Natural killer cell treated with Interleukin-12 subunit alpha and Interleukin-12 subunit beta and Interleukin-15 and Interleukin-18, amount 100 ng/mL, for 72 hours (primary cell): ENCODE measurements at regions not wholly inside any gene's neighbourhood (a gene's known extent, or its start where the extent isn't known, plus 50 kb on each side); places are given as distances from the start of the nearest gene placed in this dataset.
A peak's percentile ranks its signal among the peaks of the same experiment; 100 is the strongest.
"Not testable (repeated sequence)": the region's sequence is repeated elsewhere in the genome, so short reads cannot be mapped to it uniquely, and the experiment has no call there.

ENCODE experiments used
- ATAC-seq, 2 donors: fragments of 150-1000 bp; cut with Tn5 transposase in 1 of 2; sonication (Bioruptor Pico), chemical (Tn5 transposase) in 1 of 2; 2 replicates each; pipeline ENCODE4 v1.10.0; 2021
- DNase-seq: peaks from one replicate; pipeline ENCODE4 v3.0.0; 2022; ENCODE audit warnings: low spot score
- H3K27ac Mint-ChIP-seq, 2 donors: 1 replicate in 1 of 2; 2 replicates in 1 of 2; pipeline ENCODE4 v1.8.0; 2022; ENCODE audit warnings: mixed read lengths in 2 of 2, mild to moderate bottlenecking in 1 of 2, moderate library complexity in 1 of 2
- H3K27me3 Mint-ChIP-seq, 2 donors: 1 replicate in 1 of 2; 2 replicates in 1 of 2; pipeline ENCODE4 v1.8.0; 2022; ENCODE audit warnings: mixed read lengths in 2 of 2
- H3K36me3 Mint-ChIP-seq: one replicate; pipeline ENCODE4 v1.8.0; 2022; ENCODE audit warnings: mixed read lengths
- H3K4me1 Mint-ChIP-seq, 2 donors: 1 replicate in 1 of 2; 2 replicates in 1 of 2; pipeline ENCODE4 v1.8.0; 2022; ENCODE audit warnings: low read depth in 2 of 2, mixed read lengths in 2 of 2, mild to moderate bottlenecking in 1 of 2
- H3K4me3 Mint-ChIP-seq: one replicate; pipeline ENCODE4 v1.8.0; 2022; ENCODE audit warnings: mixed read lengths
- H3K9me3 Mint-ChIP-seq: 2 replicates; pipeline ENCODE4 v1.8.0; 2022; ENCODE audit warnings: mixed read lengths

DNA sequence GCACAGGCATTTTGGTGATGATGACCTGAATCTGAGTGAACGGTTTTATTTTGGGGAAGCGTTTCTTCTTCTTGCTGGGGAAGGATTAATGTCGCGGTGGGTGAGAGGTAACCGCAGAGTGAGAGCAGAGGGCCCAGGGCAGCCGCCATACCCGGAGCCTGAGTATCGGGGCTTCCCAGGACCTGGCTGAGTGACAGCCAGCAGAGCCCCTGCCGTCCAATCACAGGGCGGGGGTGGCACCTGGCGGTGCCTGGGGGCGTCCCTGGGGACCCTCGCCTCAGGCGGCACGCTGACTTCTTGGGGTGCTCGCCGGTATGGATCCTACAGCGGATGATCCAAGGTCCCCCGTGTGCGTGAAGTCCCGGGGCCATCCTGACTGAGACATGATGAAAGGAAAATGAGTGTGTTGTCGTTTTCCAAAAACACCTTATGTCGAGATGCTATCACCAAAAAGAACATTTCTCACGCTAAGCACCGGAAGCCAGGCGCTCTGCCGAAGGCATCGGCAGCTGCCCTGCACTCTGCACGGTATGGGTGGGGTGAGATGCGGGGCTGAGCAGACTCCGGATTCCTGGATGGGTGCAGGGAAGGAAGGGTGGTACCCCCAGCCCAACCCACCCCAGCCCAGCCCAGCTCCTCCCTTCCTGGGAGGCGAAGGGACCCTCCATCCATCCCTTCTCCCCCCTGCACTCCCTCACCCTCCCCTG is 227.9 kb upstream of the SHH start:
- ATAC-seq (no peak), DNase-seq (no peak)
- Mint-ChIP-seq H3K36me3 (no peaks in the 10 kb centered on the region), H3K9me3 (no peaks in the 10 kb centered on the region), H3K4me1 (no peaks in the 10 kb centered on the region), H3K4me3 (no peak overlapping the region), H3K27ac (no peak overlapping the region), H3K27me3 (peaks cover 0 to 3% of the 10 kb centered on the region in 2 donors)

DNA sequence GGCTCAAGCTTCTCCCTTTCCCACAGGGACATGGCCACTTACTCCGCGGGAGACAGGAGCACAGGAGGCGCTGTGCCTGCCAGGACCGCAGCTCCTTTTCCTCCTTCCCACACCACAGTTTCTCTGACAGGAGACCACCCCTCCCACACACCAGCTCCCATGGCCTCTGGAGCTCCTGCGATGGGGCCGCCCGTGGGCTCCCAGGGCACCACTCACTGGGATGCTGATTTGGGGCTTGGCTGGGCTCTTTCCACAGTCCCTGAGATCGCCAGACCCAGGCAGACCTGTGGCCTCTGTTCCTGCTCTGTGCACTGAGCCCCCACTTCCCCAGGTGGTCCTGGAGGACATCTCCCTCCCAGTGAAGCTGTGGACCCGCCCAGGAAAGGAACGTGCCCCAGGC is 226.9 kb upstream of the SHH start:
- DNase-seq (no peak), ATAC-seq (no peak)
- H3K27me3 Mint-ChIP-seq, result peaks cover 0 to 6% of the 10 kb centered on the region in 2 donors
- H3K4me3 Mint-ChIP-seq, result no peak overlapping the region
- no peaks in the 10 kb centered on the region for H3K4me1 Mint-ChIP-seq
- H3K27ac Mint-ChIP-seq, result no peak overlapping the region
- H3K9me3 Mint-ChIP-seq, result no peaks in the 10 kb centered on the region
- H3K36me3 Mint-ChIP-seq, result no peaks in the 10 kb centered on the region

GRCh38 chr7:156038345-156038744 is 226.1 kb upstream of the SHH start:
- ATAC-seq (no peak), DNase-seq (no peak)
- Mint-ChIP-seq H3K4me1 (no peaks in the 10 kb centered on the region), H3K9me3 (no peaks in the 10 kb centered on the region), H3K4me3 (no peak overlapping the region), H3K36me3 (no peaks in the 10 kb centered on the region), H3K27ac (no peak overlapping the region), H3K27me3 (peaks cover 0 to 6% of the 10 kb centered on the region in 2 donors)

DNA sequence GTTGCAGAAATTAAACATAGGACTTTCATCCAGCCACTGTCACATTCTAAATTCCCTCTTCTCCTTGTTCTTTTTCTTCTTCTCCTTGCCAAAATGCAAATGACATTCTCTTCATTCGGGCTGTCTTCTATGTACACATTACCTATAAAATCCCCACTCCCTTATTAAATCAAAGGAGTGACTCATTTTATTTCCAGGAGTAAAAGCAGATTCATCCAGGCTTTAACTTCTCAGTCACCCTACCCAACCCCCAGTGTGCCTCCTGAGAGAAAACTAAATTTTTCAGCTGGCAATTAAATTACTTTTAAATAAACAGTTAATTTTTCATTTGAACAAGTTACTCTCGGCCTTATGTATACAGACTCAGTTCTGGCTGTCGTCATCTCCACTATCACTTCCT is 223.9 kb upstream of the SHH start:
- no peak overlapping the region for H3K27ac Mint-ChIP-seq
- H3K4me3 Mint-ChIP-seq, result no peak overlapping the region
- H3K9me3 Mint-ChIP-seq, result no peaks in the 10 kb centered on the region
- H3K4me1 Mint-ChIP-seq, result no peaks in the 10 kb centered on the region
- H3K27me3 Mint-ChIP-seq, result peaks cover 11 to 13% of the 10 kb centered on the region in 2 donors
- DNase-seq (no peak), ATAC-seq (no peak)
- H3K36me3 Mint-ChIP-seq, result no peaks in the 10 kb centered on the region

GRCh38 chr7:156035387-156035786 is 223.1 kb upstream of the SHH start:
- not testable (repeated sequence) for H3K4me3 Mint-ChIP-seq, H3K36me3 Mint-ChIP-seq, H3K9me3 Mint-ChIP-seq, H3K4me1 Mint-ChIP-seq, ATAC-seq, DNase-seq, H3K27ac Mint-ChIP-seq
- H3K27me3 Mint-ChIP-seq, result peaks cover 11 to 13% of the 10 kb centered on the region in 2 donors

DNA sequence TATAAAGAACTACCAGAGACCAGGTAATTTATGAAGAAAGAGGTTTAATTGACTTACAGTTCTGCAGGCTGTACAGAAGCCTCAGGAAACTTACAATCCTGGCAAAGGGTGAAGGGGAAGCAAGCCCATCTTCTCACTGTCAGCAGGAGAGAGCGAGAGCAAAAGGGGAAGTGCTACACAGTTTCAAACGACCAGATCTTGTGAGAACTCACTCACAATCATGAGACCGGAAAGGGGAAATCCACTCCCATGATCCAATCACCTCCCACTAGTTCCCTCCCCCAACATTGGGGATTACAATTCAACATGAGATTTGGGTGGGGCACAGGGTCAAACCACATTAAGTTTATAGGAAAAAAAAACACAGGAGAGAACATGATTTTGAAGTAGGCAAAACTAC is 222.1 kb upstream of the SHH start:
- Mint-ChIP-seq H3K9me3 (no peaks in the 10 kb centered on the region), H3K4me3 (no peak overlapping the region), H3K36me3 (no peaks in the 10 kb centered on the region), H3K4me1 (no peaks in the 10 kb centered on the region), H3K27ac (no peak overlapping the region), H3K27me3 (peaks cover 11 to 16% of the 10 kb centered on the region in 2 donors)
- DNase-seq, result no peak
- ATAC-seq, result no peak

- Mint-ChIP-seq H3K4me1 (no peaks in the 10 kb centered on the region), H3K27me3 (peaks cover 11 to 16% of the 10 kb centered on the region in 2 donors), H3K9me3 (no peaks in the 10 kb centered on the region), H3K36me3 (no peaks in the 10 kb centered on the region), H3K27ac (no peak overlapping the region), H3K4me3 (no peak overlapping the region)
- DNase-seq (no peak), ATAC-seq (no peak)
Observed at GRCh38 chr7:156032973-156033372, 220.7 kb upstream of the SHH start.

DNA sequence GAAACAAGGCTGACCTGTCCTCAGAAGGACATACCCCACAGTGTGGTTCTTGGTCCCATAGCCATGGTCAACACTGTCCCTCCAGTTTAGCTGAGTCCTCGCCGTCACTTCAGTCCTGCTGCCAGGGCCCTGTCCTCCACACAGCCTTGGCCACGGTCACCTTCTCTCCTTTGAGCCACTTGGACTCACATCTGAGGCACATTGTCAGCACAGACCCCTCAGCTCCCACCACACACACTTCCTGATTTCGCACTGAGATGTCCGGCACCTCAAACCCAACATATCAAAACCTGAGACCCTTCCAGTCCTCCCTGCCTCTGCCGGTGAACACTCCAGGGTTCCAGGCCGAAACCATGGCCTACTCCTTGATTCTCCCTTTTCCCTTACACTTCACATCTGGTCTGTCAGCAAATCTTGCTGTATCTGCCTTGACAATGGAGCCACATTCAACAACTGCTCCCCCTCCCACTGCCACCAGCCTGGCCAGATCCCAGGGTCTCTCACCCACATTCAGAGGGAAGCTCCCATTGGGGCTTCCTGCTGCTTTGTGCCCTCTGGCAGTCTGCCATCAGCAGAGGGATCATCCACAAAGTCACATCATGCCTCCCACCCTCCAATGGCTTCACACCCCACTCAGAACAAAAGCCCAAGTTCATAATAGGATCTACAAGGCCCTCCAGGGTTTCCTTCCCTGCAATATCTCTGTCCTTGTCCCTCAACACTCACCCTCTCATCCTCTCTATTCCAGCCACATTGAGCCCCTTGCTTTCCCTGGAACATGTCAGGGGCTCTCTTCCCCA is 219.6 kb upstream of the SHH start:
- DNase-seq, result no peak
- Mint-ChIP-seq H3K4me3 (no peak overlapping the region), H3K9me3 (no peaks in the 10 kb centered on the region), H3K27me3 (peaks cover 11 to 16% of the 10 kb centered on the region in 2 donors), H3K36me3 (no peaks in the 10 kb centered on the region), H3K27ac (no peak overlapping the region), H3K4me1 (no peaks in the 10 kb centered on the region)
- ATAC-seq, result no peak

DNA sequence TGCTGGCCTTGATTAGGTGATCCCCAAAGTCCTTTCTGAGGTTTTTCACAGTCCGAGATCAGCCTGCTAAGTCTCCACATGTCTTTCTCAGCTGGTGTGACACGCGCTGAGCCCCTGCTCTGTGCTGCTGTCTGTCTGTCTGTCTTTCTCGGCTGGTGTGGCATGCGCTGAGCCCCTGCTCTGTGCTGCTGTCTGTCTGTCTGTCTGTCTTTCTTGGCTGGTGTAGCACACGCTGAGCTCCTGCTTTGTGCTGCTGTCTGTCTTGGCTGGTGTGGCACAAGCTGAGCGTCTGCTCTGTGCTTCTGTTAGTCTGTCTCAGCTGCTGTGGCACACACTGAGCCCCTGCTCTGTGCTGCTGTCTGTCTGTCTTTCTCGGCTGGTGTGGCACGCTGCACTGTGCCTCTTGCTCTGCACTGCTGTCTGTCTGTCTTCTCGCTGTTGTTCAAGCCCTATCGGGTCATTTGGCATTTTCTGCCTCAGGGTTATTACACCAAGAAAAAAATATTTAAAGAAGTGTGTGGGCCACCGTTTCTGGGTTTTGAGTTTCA is 217.3 kb upstream of the SHH start:
- Mint-ChIP-seq H3K36me3 (no peaks in the 10 kb centered on the region), H3K4me1 (no peaks in the 10 kb centered on the region), H3K9me3 (no peaks in the 10 kb centered on the region), H3K4me3 (no peak overlapping the region), H3K27me3 (peaks cover 11 to 13% of the 10 kb centered on the region in 2 donors), H3K27ac (no peak overlapping the region)
- peak in 1 of 2 donors; percentile 29 for ATAC-seq
- DNase-seq, result no peak

- Mint-ChIP-seq H3K27me3 (peaks cover 10 to 11% of the 10 kb centered on the region in 2 donors), H3K4me1 (no peaks in the 10 kb centered on the region), H3K36me3 (no peaks in the 10 kb centered on the region), H3K27ac (no peak overlapping the region), H3K9me3 (no peaks in the 10 kb centered on the region), H3K4me3 (no peak overlapping the region)
- DNase-seq (no peak), ATAC-seq (no peak)
Observed at GRCh38 chr7:156028521-156028920, 216.3 kb upstream of the SHH start.

DNA sequence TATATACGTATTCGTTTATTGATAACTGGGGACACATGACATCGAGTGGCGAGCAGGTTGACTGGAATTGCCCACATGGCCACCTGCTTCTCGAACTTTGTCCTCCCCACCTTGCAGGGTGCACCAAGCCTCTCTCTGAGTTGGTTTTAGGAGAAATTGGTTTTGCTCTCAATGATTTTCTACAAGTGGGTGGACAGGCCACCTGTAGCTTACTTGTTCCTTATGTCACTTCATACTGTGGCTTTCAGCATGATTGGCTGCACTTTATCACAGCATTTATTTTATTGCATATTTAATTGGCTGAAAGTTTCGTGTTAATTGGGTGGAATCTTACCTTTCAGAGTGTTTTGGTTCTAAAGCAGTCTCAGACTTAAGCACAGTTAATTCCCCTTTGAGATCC is 215.6 kb upstream of the SHH start:
- DNase-seq, result no peak
- ATAC-seq, result no peak
- H3K27ac Mint-ChIP-seq, result no peak overlapping the region
- no peaks in the 10 kb centered on the region for H3K4me1 Mint-ChIP-seq
- no peaks in the 10 kb centered on the region for H3K9me3 Mint-ChIP-seq
- no peak overlapping the region for H3K4me3 Mint-ChIP-seq
- peaks cover 10 to 11% of the 10 kb centered on the region in 2 donors for H3K27me3 Mint-ChIP-seq
- H3K36me3 Mint-ChIP-seq, result no peaks in the 10 kb centered on the region

- ATAC-seq (no peak), DNase-seq (no peak)
- Mint-ChIP-seq H3K27ac (no peak overlapping the region), H3K27me3 (peaks cover 0 to 3% of the 10 kb centered on the region in 2 donors), H3K9me3 (no peaks in the 10 kb centered on the region), H3K4me3 (no peak overlapping the region), H3K4me1 (no peaks in the 10 kb centered on the region), H3K36me3 (no peaks in the 10 kb centered on the region)
Observed at GRCh38 chr7:156026603-156027002, 214.3 kb upstream of the SHH start.

- H3K9me3 Mint-ChIP-seq, result no peaks in the 10 kb centered on the region
- H3K27ac Mint-ChIP-seq, result no peak overlapping the region
- H3K4me3 Mint-ChIP-seq, result no peak overlapping the region
- no peaks in the 10 kb centered on the region for H3K4me1 Mint-ChIP-seq
- peaks cover 0 to 3% of the 10 kb centered on the region in 2 donors for H3K27me3 Mint-ChIP-seq
- no peak for DNase-seq
- no peaks in the 10 kb centered on the region for H3K36me3 Mint-ChIP-seq
- ATAC-seq, result no peak
Observed at GRCh38 chr7:156026076-156026600, 213.9 kb upstream of the SHH start.

- Mint-ChIP-seq H3K4me1 (no peaks in the 10 kb centered on the region), H3K27ac (no peak overlapping the region), H3K27me3 (peaks cover 0 to 3% of the 10 kb centered on the region in 2 donors), H3K9me3 (no peaks in the 10 kb centered on the region), H3K4me3 (no peak overlapping the region), H3K36me3 (no peaks in the 10 kb centered on the region)
- no peak for ATAC-seq
- no peak for DNase-seq
Observed at GRCh38 chr7:156025675-156026074, 213.4 kb upstream of the SHH start.
